Amygdala (tissue), 56 donors: ENCODE measurements at regions not wholly inside any gene's neighbourhood (a gene's known extent, or its start where the extent isn't known, plus 50 kb on each side); places are given as distances from the start of the nearest gene placed in this dataset.
"Not testable (repeated sequence)": the region's sequence is repeated elsewhere in the genome, so short reads cannot be mapped to it uniquely, and the experiment has no call there.

Experiments used
- DNase-seq, 56 donors: peaks; one replicate each; lab custom pipeline; 2025; lab: John Stamatoyannopoulos, UW

- no peak for DNase-seq
Observed at GRCh38 chr16:52386694-52387093, 160.2 kb downstream of the TOX3 start.

GRCh38 chr16:52384378-52384777 is 162.6 kb downstream of the TOX3 start:
- no peak for DNase-seq

GRCh38 chr16:52383640-52384292 is 163.2 kb downstream of the TOX3 start:
- DNase-seq: no peak

- DNase-seq: no peak
Observed at GRCh38 chr16:52383119-52383518, 163.8 kb downstream of the TOX3 start.

- DNase-seq: no peak
Observed at GRCh38 chr16:52379551-52379950, 167.4 kb downstream of the TOX3 start.

- no peak for DNase-seq
Observed at GRCh38 chr16:52376676-52377280, 170.2 kb downstream of the TOX3 start.

- no peak for DNase-seq
Observed at GRCh38 chr16:52372313-52372712, 174.6 kb downstream of the TOX3 start.

- DNase-seq: no peak
Observed at GRCh38 chr16:52368859-52369258, 178.1 kb downstream of the TOX3 start.

GRCh38 chr16:52367821-52368220 is 179.1 kb downstream of the TOX3 start:
- DNase-seq: no peak

GRCh38 chr16:52366983-52367382 is 180.0 kb downstream of the TOX3 start:
- DNase-seq: no peak

- no peak for DNase-seq
Observed at GRCh38 chr16:52364500-52364899, 182.4 kb downstream of the TOX3 start.

GRCh38 chr16:52363082-52363481 is 183.9 kb downstream of the TOX3 start:
- no peak for DNase-seq

GRCh38 chr16:52357711-52358110 is 189.2 kb downstream of the TOX3 start:
- DNase-seq: no peak

- no peak for DNase-seq
Observed at GRCh38 chr16:52353249-52353648, 193.7 kb downstream of the TOX3 start.

GRCh38 chr16:52351451-52351850 is 195.5 kb downstream of the TOX3 start:
- DNase-seq: no peak

- DNase-seq: no peak
Observed at GRCh38 chr16:52350031-52350642, 196.8 kb downstream of the TOX3 start.

- no peak for DNase-seq
Observed at GRCh38 chr16:52346709-52347108, 200.2 kb downstream of the TOX3 start.

GRCh38 chr16:52333673-52334072 is 213.3 kb downstream of the TOX3 start:
- DNase-seq: not testable (repeated sequence)

- DNase-seq: no peak
Observed at GRCh38 chr16:52320930-52321439, 226.0 kb downstream of the TOX3 start.

- no peak for DNase-seq
Observed at GRCh38 chr16:52318302-52319009, 228.5 kb downstream of the TOX3 start.

- no peak for DNase-seq
Observed at GRCh38 chr16:52316241-52316640, 230.7 kb downstream of the TOX3 start.
